B cell (primary cell): ENCODE measurements at regions not wholly inside any gene's neighbourhood (a gene's known extent, or its start where the extent isn't known, plus 50 kb on each side); places are given as distances from the start of the nearest gene placed in this dataset.

ENCODE experiments used
- ATAC-seq: fragments of 200-7000 bp; cut with Tn5 transposase; one replicate; pipeline ENCODE4 v1.10.0; 2021; ENCODE audit warnings: low read depth, mild to moderate bottlenecking, moderate number of reproducible peaks, moderate library complexity
- CTCF ChIA-PET: fragments of 350-600 bp; sonication (Branson Sonifier 250); formaldehyde crosslinking; loops from one replicate; lab custom pipeline; 2021; ENCODE audit warnings: antibody characterized with exemption, inconsistent platforms; lab: Charles Lee
- POLR2A ChIA-PET: fragments of 350-600 bp; sonication (Branson Sonifier 250); formaldehyde crosslinking; loops from one replicate; lab custom pipeline; 2021; ENCODE audit warnings: antibody characterized with exemption; lab: Charles Lee
- DNase-seq: peaks from one replicate; pipeline ENCODE4 v3.0.0; 2013
- H2AFZ ChIP-seq: 2 replicates; pipeline ENCODE4 v1.6.1; 2012; ENCODE audit warnings: mild to moderate bottlenecking, low read depth, low read length; ENCODE audit not compliant: insufficient read depth, poor library complexity, severe bottlenecking
- H3K27ac ChIP-seq, 2 donors: 1 replicate in 1 of 2; 2 replicates in 1 of 2; pipeline ENCODE4 v1.5.1; 2012 to 2013; ENCODE audit warnings: low read length in 2 of 2, mild to moderate bottlenecking in 2 of 2, moderate library complexity in 1 of 2
- H3K27me3 ChIP-seq, 4 experiments: fragments of 200-600 bp in 1 of 4; sonication (generic) in 1 of 4; replicated peaks in 1 of 4; 1 replicate in 2 of 4; 2 replicates in 2 of 4; pipeline versions ENCODE4 v1.6.1 to v1.7.0; 2013 to 2016; ENCODE audit warnings: low read length in 3 of 4, mild to moderate bottlenecking in 2 of 4, mixed read lengths in 1 of 4, moderate library complexity in 1 of 4; ENCODE audit not compliant: insufficient read depth in 4 of 4, control insufficient read depth in 3 of 4; ENCODE audit errors: control extremely low read depth in 1 of 4
- H3K36me3 ChIP-seq, 2 experiments: replicated peaks in 1 of 2; 1 replicate in 1 of 2; 2 replicates in 1 of 2; pipeline versions ENCODE4 v1.6.1 to v1.7.1; 2013; ENCODE audit warnings: low read length in 1 of 2; ENCODE audit not compliant: insufficient read depth in 2 of 2, control insufficient read depth in 1 of 2; ENCODE audit errors: control extremely low read depth in 1 of 2, extremely low read depth in 1 of 2
- H3K4me1 ChIP-seq, 2 donors: fragments of 200-600 bp in 1 of 2; sonication (generic) in 1 of 2; 1 replicate in 1 of 2; 2 replicates in 1 of 2; pipeline versions ENCODE4 v1.5.1 to v1.6.1; 2013 to 2017; ENCODE audit warnings: low read length in 2 of 2; ENCODE audit not compliant: control insufficient read depth in 2 of 2, insufficient read depth in 2 of 2
- H3K4me2 ChIP-seq: replicated peaks from 2 replicates; pipeline ENCODE3; 2012; ENCODE audit warnings: mild to moderate bottlenecking, low read depth, low read length; ENCODE audit not compliant: poor library complexity, severe bottlenecking
- H3K4me3 ChIP-seq, 5 experiments: fragments of 200-600 bp in 1 of 5; sonication (generic) in 1 of 5; 1 replicate in 3 of 5; 2 replicates in 2 of 5; pipeline versions ENCODE4 v1.5.1 to v1.7.0; 2011 to 2016; ENCODE audit warnings: low read length in 4 of 5, mild to moderate bottlenecking in 4 of 5, low read depth in 2 of 5, control low read depth in 1 of 5, moderate library complexity in 1 of 5; ENCODE audit not compliant: insufficient read depth in 1 of 5; ENCODE audit errors: control extremely low read depth in 1 of 5, extremely low read depth in 1 of 5
- H3K79me2 ChIP-seq: fragments of 200-600 bp; sonication (generic); one replicate; pipeline ENCODE4 v1.6.0; 2016; ENCODE audit warnings: low read length; ENCODE audit not compliant: control insufficient read depth, insufficient read depth
- H3K9ac ChIP-seq: fragments of 200-600 bp; sonication (generic); 2 replicates; pipeline ENCODE4 v1.6.1; 2017; ENCODE audit warnings: mild to moderate bottlenecking, low read length, moderate library complexity
- H3K9me3 ChIP-seq, 3 donors: one replicate each; pipeline versions ENCODE4 v1.6.1 to v1.7.1; 2013; ENCODE audit warnings: low read length in 2 of 3; ENCODE audit not compliant: control insufficient read depth in 2 of 3, insufficient read depth in 1 of 3; ENCODE audit errors: control extremely low read depth in 1 of 3
- H4K20me1 ChIP-seq: 2 replicates; pipeline ENCODE4 v1.6.0; 2012; ENCODE audit warnings: mild to moderate bottlenecking, low read length; ENCODE audit not compliant: insufficient read depth, control insufficient read depth, poor library complexity, severe bottlenecking
- H3K27ac Mint-ChIP-seq: one replicate; pipeline ENCODE4 v1.8.0; 2021; ENCODE audit warnings: mixed read lengths
- H3K27me3 Mint-ChIP-seq: one replicate; pipeline ENCODE4 v1.8.0; 2021; ENCODE audit warnings: mixed read lengths
- H3K4me1 Mint-ChIP-seq: one replicate; pipeline ENCODE4 v1.8.0; 2021; ENCODE audit warnings: mixed read lengths
- H3K4me3 Mint-ChIP-seq: one replicate; pipeline ENCODE4 v1.8.0; 2021; ENCODE audit warnings: mixed read lengths
- H3K9me3 Mint-ChIP-seq: one replicate; pipeline ENCODE4 v1.8.0; 2022; ENCODE audit warnings: mixed read lengths; ENCODE audit not compliant: insufficient read depth
- EZH2 ChIP-seq: IDR thresholded peaks from 2 replicates; pipeline ENCODE4 v1.6.1; 2012; ENCODE audit warnings: borderline replicate concordance, low read depth, mild to moderate bottlenecking, moderate library complexity, low read length; ENCODE audit not compliant: insufficient read depth, poor library complexity, severe bottlenecking
- WGBS: methylation state at CpG from one replicate; pipeline ENCODE4 v1.1.5; 2013; ENCODE audit warnings: missing lambda C conversion rate; ENCODE audit not compliant: insufficient coverage; 5-methylcytosine and 5-hydroxymethylcytosine counted together
- intact Hi-C: fragments of 100-400 bp; cut with micrococcal nuclease; formaldehyde crosslinking; loops from one replicate; pipeline ENCODE4 v1.10.0; 2022
- TF ChIP-seq, protein P1 (sequence below): fragments of 200-600 bp; IDR thresholded peaks from one replicate; pipeline ENCODE4 v1.8.0; 2022; ENCODE audit warnings: antibody characterized with exemption, mild to moderate bottlenecking

- CTCF ChIA-PET: no interaction called here
- DNase-seq (no peak), ATAC-seq (no peak)
- H3K9me3 ChIP-seq: no peaks in the 10 kb centered on the region
- intact Hi-C loops: no loop called here
- H3K4me1 ChIP-seq: no peaks in the 10 kb centered on the region
- 100% methylated on average over 1 of the region's 2 CpGs for WGBS
- H3K9ac ChIP-seq: no peak overlapping the region
- no peaks in the 10 kb centered on the region for H3K36me3 ChIP-seq
- no peaks in the 10 kb centered on the region for H3K27me3 Mint-ChIP-seq
- no peaks in the 10 kb centered on the region for H4K20me1 ChIP-seq
- POLR2A ChIA-PET: no interaction called here
- no peaks in the 10 kb centered on the region for H3K4me1 Mint-ChIP-seq
- H3K4me3 ChIP-seq: no peak overlapping the region
- no peaks in the 10 kb centered on the region for H3K79me2 ChIP-seq
- H3K4me2 ChIP-seq: no peak overlapping the region
- H2AFZ ChIP-seq: no peak overlapping the region
- H3K27me3 ChIP-seq: no peaks in the 10 kb centered on the region
- H3K9me3 Mint-ChIP-seq: no peaks in the 10 kb centered on the region
- no peak overlapping the region for H3K27ac ChIP-seq
- no peak overlapping the region for H3K4me3 Mint-ChIP-seq
- no peak for TF ChIP-seq EZH2
- TF ChIP-seq, protein P1, sequence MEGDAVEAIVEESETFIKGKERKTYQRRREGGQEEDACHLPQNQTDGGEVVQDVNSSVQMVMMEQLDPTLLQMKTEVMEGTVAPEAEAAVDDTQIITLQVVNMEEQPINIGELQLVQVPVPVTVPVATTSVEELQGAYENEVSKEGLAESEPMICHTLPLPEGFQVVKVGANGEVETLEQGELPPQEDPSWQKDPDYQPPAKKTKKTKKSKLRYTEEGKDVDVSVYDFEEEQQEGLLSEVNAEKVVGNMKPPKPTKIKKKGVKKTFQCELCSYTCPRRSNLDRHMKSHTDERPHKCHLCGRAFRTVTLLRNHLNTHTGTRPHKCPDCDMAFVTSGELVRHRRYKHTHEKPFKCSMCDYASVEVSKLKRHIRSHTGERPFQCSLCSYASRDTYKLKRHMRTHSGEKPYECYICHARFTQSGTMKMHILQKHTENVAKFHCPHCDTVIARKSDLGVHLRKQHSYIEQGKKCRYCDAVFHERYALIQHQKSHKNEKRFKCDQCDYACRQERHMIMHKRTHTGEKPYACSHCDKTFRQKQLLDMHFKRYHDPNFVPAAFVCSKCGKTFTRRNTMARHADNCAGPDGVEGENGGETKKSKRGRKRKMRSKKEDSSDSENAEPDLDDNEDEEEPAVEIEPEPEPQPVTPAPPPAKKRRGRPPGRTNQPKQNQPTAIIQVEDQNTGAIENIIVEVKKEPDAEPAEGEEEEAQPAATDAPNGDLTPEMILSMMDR: no peak
- no peak overlapping the region for H3K27ac Mint-ChIP-seq
Measured at GRCh38 chr5:83000428-83000827, 76.8 kb downstream of the TMEM167A start.

- no peak overlapping the region for H3K4me3 ChIP-seq
- H4K20me1 ChIP-seq: no peaks in the 10 kb centered on the region
- H2AFZ ChIP-seq: no peak overlapping the region
- POLR2A ChIA-PET: no interaction called here
- no peaks in the 10 kb centered on the region for H3K36me3 ChIP-seq
- H3K4me2 ChIP-seq: no peak overlapping the region
- no peak overlapping the region for H3K4me3 Mint-ChIP-seq
- no peaks in the 10 kb centered on the region for H3K9me3 Mint-ChIP-seq
- CTCF ChIA-PET: no interaction called here
- TF ChIP-seq, protein P1: no peak
- TF ChIP-seq EZH2: no peak
- no CpG with 5 or more reads among the region's 1 CpG for WGBS
- H3K79me2 ChIP-seq: no peaks in the 10 kb centered on the region
- DNase-seq (no peak), ATAC-seq (no peak)
- H3K9me3 ChIP-seq: no peaks in the 10 kb centered on the region
- intact Hi-C loops: no loop called here
- no peaks in the 10 kb centered on the region for H3K4me1 Mint-ChIP-seq
- no peaks in the 10 kb centered on the region for H3K27me3 ChIP-seq
- no peaks in the 10 kb centered on the region for H3K27me3 Mint-ChIP-seq
- H3K4me1 ChIP-seq: no peaks in the 10 kb centered on the region
- H3K27ac Mint-ChIP-seq: no peak overlapping the region
- no peak overlapping the region for H3K27ac ChIP-seq
- H3K9ac ChIP-seq: no peak overlapping the region
Measured at GRCh38 chr5:82993416-82993815, 83.8 kb downstream of the TMEM167A start.
